Osteocyte (in vitro differentiated cells): ENCODE measurements at regions not wholly inside any gene's neighbourhood (a gene's known extent, or its start where the extent isn't known, plus 50 kb on each side); places are given as distances from the start of the nearest gene placed in this dataset.

Experiments used
- DNase-seq: peaks from one replicate; pipeline ENCODE4 v3.0.0; 2021; ENCODE audit warnings: mixed read lengths; ENCODE audit not compliant: unreplicated experiment; ENCODE audit errors: extremely low spot score
- H3K27ac Mint-ChIP-seq: one replicate; pipeline ENCODE4 v1.8.0; 2021; ENCODE audit warnings: mild to moderate bottlenecking, mixed read lengths; ENCODE audit not compliant: unreplicated experiment
- H3K27me3 Mint-ChIP-seq: one replicate; pipeline ENCODE4 v1.8.0; 2021; ENCODE audit warnings: mixed read lengths; ENCODE audit not compliant: unreplicated experiment
- H3K36me3 Mint-ChIP-seq: one replicate; pipeline ENCODE4 v1.8.0; 2021; ENCODE audit warnings: mixed read lengths; ENCODE audit not compliant: unreplicated experiment
- H3K4me1 Mint-ChIP-seq: one replicate; pipeline ENCODE4 v1.8.0; 2021; ENCODE audit warnings: mixed read lengths; ENCODE audit not compliant: unreplicated experiment
- H3K4me3 Mint-ChIP-seq: one replicate; pipeline ENCODE4 v1.8.0; 2021; ENCODE audit warnings: mild to moderate bottlenecking, moderate library complexity, mixed read lengths; ENCODE audit not compliant: unreplicated experiment
- H3K9me3 Mint-ChIP-seq: one replicate; pipeline ENCODE4 v1.8.0; 2021; ENCODE audit warnings: mixed read lengths; ENCODE audit not compliant: unreplicated experiment
- TF ChIP-seq, protein P1 (sequence below): fragments of 200-600 bp; sonication (generic); IDR thresholded peaks from 2 replicates; pipeline ENCODE4 v1.5.0; 2021; ENCODE audit warnings: antibody characterized with exemption, mild to moderate bottlenecking, moderate library complexity

DNA sequence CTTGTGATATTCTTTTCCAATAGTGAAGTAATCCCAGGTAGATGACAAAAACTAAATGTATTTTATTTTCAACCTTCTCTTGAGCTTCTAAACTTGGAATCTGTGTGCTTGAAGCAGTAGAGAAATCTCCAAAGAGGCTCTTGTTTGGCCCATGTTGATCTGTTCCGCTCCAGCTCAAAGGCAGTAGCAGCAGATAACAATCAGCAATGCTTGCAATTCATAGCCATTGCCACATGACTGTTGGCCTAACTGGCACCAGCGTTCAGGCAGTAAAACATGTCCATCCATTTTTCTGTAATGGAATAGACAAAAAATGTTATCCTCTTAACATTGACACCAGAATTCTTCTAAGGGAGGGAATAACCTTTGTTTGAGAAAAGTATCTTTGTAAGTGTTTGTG is 270.7 kb upstream of the MSX2 start:
- Mint-ChIP-seq H3K9me3 (no peaks in the 10 kb centered on the region), H3K4me3 (no peak overlapping the region), H3K36me3 (peaks cover 2% of the 10 kb centered on the region), H3K27me3 (peaks cover 42% of the 10 kb centered on the region), H3K27ac (no peak overlapping the region), H3K4me1 (no peaks in the 10 kb centered on the region)
- DNase-seq: no peak
- TF ChIP-seq, protein P1, sequence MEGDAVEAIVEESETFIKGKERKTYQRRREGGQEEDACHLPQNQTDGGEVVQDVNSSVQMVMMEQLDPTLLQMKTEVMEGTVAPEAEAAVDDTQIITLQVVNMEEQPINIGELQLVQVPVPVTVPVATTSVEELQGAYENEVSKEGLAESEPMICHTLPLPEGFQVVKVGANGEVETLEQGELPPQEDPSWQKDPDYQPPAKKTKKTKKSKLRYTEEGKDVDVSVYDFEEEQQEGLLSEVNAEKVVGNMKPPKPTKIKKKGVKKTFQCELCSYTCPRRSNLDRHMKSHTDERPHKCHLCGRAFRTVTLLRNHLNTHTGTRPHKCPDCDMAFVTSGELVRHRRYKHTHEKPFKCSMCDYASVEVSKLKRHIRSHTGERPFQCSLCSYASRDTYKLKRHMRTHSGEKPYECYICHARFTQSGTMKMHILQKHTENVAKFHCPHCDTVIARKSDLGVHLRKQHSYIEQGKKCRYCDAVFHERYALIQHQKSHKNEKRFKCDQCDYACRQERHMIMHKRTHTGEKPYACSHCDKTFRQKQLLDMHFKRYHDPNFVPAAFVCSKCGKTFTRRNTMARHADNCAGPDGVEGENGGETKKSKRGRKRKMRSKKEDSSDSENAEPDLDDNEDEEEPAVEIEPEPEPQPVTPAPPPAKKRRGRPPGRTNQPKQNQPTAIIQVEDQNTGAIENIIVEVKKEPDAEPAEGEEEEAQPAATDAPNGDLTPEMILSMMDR: no peak

DNA sequence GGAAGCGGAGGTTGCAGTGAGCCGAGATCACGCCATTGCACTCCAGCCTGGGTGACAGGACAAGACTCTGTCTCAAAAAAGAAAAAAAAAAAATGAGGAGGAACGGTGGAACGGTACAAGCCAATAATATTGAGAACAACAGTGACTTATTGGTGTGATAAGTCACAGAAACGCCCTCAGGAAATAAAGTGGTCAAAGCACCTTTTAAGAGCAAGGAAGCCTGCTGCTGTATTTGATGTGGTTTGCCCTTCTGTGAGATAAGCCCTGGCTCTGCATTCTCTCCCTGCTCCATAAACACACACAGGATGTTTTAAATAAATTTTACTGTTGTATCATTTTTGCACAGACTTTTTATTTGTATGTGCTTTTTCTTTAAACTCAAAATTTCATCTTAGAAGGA is 269.9 kb upstream of the MSX2 start:
- no peak for DNase-seq
- peaks cover 2% of the 10 kb centered on the region for H3K36me3 Mint-ChIP-seq
- H3K27ac Mint-ChIP-seq: no peak overlapping the region
- H3K9me3 Mint-ChIP-seq: no peaks in the 10 kb centered on the region
- no peak overlapping the region for H3K4me3 Mint-ChIP-seq
- TF ChIP-seq, protein P1: no peak
- peaks cover 42% of the 10 kb centered on the region for H3K27me3 Mint-ChIP-seq
- H3K4me1 Mint-ChIP-seq: no peaks in the 10 kb centered on the region

DNA sequence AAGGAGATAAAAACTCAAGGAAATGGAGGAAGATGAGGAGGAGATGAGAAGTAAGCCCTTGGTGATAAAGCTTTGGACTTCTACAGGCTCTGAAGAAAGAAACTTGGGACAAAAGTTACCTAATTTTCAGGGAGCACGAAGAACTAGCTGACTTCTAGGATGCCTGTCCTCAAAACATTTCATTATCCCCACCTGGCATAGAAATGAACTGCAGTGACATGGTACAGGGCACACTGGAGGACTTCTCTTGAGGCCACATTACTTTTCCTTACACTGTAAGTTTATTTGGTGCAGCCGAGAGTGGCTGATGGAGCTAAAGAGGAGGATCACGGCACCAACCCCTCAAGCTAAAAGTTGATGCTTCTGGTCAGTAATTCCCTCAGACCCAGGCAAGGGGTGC is 269.5 kb upstream of the MSX2 start:
- Mint-ChIP-seq H3K27ac (no peak overlapping the region), H3K4me3 (no peak overlapping the region), H3K36me3 (peaks cover 2% of the 10 kb centered on the region), H3K27me3 (peaks cover 42% of the 10 kb centered on the region), H3K9me3 (no peaks in the 10 kb centered on the region), H3K4me1 (no peaks in the 10 kb centered on the region)
- TF ChIP-seq, protein P1: no peak
- no peak for DNase-seq

DNA sequence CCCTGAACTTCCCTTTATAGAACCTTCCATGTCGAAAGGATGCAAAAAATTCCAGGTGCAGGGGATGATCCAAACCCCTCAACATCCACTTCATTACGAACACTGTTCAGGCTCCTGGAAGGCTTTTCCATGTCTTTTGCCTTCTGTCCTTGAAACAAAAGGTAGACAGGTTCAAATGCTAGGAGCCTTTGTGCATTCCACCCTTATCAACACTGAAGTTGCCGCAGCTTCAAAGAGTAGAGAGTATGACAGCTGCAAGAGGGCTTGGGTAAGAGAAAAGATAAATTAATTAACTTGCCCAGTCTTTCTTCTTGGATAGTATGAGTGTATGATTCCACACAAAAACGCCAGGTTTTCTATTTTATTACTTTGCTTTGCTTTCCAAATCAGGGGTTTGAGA is 269.1 kb upstream of the MSX2 start:
- H3K27me3 Mint-ChIP-seq: peaks cover 42% of the 10 kb centered on the region
- DNase-seq: no peak
- no peaks in the 10 kb centered on the region for H3K9me3 Mint-ChIP-seq
- no peak overlapping the region for H3K27ac Mint-ChIP-seq
- TF ChIP-seq, protein P1: no peak
- H3K36me3 Mint-ChIP-seq: peaks cover 2% of the 10 kb centered on the region
- H3K4me1 Mint-ChIP-seq: no peaks in the 10 kb centered on the region
- H3K4me3 Mint-ChIP-seq: no peak overlapping the region

DNA sequence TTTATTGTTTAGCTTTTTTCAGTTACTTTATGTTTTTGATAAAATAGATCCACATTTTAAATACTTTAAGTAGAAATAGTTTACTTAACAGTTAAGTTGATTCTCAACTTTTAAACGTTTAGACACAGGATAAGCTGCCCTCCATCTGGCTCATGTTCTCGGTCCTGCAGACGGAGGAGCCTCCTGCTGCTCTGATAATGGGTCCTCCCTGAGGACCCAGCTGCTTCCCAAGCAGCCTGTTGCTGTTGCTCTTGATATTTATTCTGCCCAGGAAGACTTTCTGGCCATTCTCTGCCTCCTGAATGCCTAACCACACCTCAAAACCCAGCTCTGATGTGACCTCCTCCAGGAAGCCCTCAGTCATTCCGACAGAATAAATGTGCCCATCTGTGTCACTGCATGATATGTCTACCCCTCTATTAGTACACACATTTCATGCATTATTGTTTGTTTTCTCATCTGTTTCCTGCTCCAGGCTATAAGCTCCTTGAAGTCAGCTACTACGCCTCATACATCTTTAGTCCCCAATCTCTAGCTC is 267.2 kb upstream of the MSX2 start:
- Mint-ChIP-seq H3K9me3 (no peaks in the 10 kb centered on the region), H3K4me1 (no peaks in the 10 kb centered on the region), H3K36me3 (no peaks in the 10 kb centered on the region), H3K27me3 (peaks cover 42% of the 10 kb centered on the region), H3K4me3 (no peak overlapping the region), H3K27ac (no peak overlapping the region)
- no peak for DNase-seq
- TF ChIP-seq, protein P1: no peak
